ENCODE measurements at regions not wholly inside any gene's neighbourhood (a gene's known extent, or its start where the extent isn't known, plus 50 kb on each side); places are given as distances from the start of the nearest gene placed in this dataset.

DNA sequence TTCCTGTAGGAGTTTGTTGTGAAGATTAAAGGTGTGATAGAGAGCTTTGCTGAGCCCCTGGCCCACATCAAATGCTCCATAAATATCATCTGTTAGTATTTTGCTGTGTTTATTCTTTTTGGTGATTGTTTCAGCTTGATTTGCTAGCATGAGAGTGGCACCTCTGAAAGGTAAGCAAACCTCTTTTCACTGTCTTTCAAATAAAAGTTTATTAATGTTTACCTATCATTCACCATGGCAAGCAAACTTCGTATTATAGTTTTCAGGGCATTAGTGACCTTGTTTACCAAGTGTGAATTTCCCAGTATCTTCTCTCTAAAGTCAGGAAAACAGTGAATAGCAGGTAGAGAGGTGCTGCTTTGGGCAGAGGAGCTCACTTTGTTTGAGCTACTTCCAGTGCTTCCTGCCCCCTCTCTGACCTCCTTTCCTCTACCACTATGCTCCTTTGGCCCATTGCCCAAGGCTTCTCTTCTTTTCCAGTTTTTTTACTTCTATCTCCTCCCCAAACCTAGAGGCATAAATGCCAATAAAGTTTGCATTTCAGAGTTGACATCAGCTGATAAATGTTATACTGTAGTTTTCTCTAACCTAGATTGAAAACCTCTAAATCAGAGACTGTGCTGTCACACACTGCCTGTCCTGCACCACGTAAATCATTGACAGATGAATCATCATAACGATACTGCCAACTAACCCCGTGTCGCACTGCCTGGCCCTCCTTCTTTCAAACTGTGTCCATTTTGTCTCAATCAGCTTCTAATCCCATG is 569.0 kb downstream of the TUSC7 start:
- no peaks in the 10 kb centered on the region for H3K4me1 ChIP-seq (ENCODE audit: control insufficient read depth in 2 of 3, insufficient read depth in 2 of 3, low read depth in 1 of 3, low read length in 3 of 3)
- H3K9ac ChIP-seq (ENCODE audit: low read length in 3 of 3), result no peak overlapping the region
- intact Hi-C loops (cut with DNase I), result no loop called here
- no peak overlapping the region for H3K4me3 ChIP-seq (ENCODE audit: low read length in 3 of 3)
- no peaks in the 10 kb centered on the region for H3K36me3 ChIP-seq (ENCODE audit: control insufficient read depth in 2 of 3, insufficient read depth in 3 of 3, low read length in 3 of 3)
- TF ChIP-seq CTCF (IDR thresholded peaks at IDR 0.05; ENCODE audit: borderline replicate concordance, extremely low read depth, insufficient read depth), result no peak
- no peaks in the 10 kb centered on the region for H3K9me3 ChIP-seq (ENCODE audit: control insufficient read depth in 2 of 3, insufficient read depth in 1 of 3, low read length in 3 of 3)
- peak in 2 of 5 donors; percentile 19 to 24 for DNase-seq
- no peak overlapping the region for H3K27ac ChIP-seq (ENCODE audit: low read depth in 2 of 2, low read length in 2 of 2)
- FAIRE-seq, result peak; percentile 70
- H3K27me3 ChIP-seq (ENCODE audit: control insufficient read depth, insufficient read depth, low read length), result no peaks in the 10 kb centered on the region

GRCh38 chr3:117281371-117281770 is 571.8 kb downstream of the TUSC7 start:
- no peak overlapping the region for H3K9ac ChIP-seq (ENCODE audit: low read length in 3 of 3)
- H3K27me3 ChIP-seq (ENCODE audit: control insufficient read depth, insufficient read depth, low read length), result no peaks in the 10 kb centered on the region
- no peak for TF ChIP-seq CTCF (IDR thresholded peaks at IDR 0.05; ENCODE audit: borderline replicate concordance, extremely low read depth, insufficient read depth)
- DNase-seq (no peak), FAIRE-seq (no peak)
- H3K4me1 ChIP-seq (ENCODE audit: control insufficient read depth in 2 of 3, insufficient read depth in 2 of 3, low read depth in 1 of 3, low read length in 3 of 3), result no peaks in the 10 kb centered on the region
- H3K4me3 ChIP-seq (ENCODE audit: low read length in 3 of 3), result no peak overlapping the region
- intact Hi-C loops (cut with DNase I), result no loop called here
- no peaks in the 10 kb centered on the region for H3K9me3 ChIP-seq (ENCODE audit: control insufficient read depth in 2 of 3, insufficient read depth in 1 of 3, low read length in 3 of 3)
- no peaks in the 10 kb centered on the region for H3K36me3 ChIP-seq (ENCODE audit: control insufficient read depth in 2 of 3, insufficient read depth in 3 of 3, low read length in 3 of 3)
- H3K27ac ChIP-seq (ENCODE audit: low read depth in 2 of 2, low read length in 2 of 2), result no peak overlapping the region

DNA sequence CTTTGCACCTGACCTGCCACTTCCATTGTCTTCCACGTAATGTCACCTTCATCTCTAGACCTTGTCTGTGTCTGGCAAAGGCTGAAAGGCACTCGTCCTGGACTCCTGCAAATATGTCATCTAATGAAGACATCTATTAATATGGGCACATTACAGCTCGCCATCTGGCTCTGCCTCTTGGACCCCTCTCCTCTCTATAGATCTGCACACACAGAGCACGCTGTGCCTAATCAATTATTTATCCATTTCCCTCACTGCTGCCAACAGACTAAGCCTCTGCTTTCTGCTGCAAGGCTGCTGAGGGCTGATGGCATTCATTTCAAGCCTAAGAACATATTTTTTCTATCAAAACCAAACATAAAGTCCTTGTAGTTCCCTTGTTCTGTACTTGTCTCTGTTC is 573.0 kb downstream of the TUSC7 start:
- no peaks in the 10 kb centered on the region for H3K4me1 ChIP-seq (ENCODE audit: control insufficient read depth in 2 of 3, insufficient read depth in 2 of 3, low read depth in 1 of 3, low read length in 3 of 3)
- H3K27me3 ChIP-seq (ENCODE audit: control insufficient read depth, insufficient read depth, low read length), result no peaks in the 10 kb centered on the region
- no peak overlapping the region for H3K4me3 ChIP-seq (ENCODE audit: low read length in 3 of 3)
- H3K27ac ChIP-seq (ENCODE audit: low read depth in 2 of 2, low read length in 2 of 2), result no peak overlapping the region
- TF ChIP-seq CTCF (IDR thresholded peaks at IDR 0.05; ENCODE audit: borderline replicate concordance, extremely low read depth, insufficient read depth), result no peak
- H3K9me3 ChIP-seq (ENCODE audit: control insufficient read depth in 2 of 3, insufficient read depth in 1 of 3, low read length in 3 of 3), result no peaks in the 10 kb centered on the region
- no peak for DNase-seq
- no peak overlapping the region for H3K9ac ChIP-seq (ENCODE audit: low read length in 3 of 3)
- FAIRE-seq, result no peak
- intact Hi-C loops (cut with DNase I), result no loop called here
- no peaks in the 10 kb centered on the region for H3K36me3 ChIP-seq (ENCODE audit: control insufficient read depth in 2 of 3, insufficient read depth in 3 of 3, low read length in 3 of 3)

DNA sequence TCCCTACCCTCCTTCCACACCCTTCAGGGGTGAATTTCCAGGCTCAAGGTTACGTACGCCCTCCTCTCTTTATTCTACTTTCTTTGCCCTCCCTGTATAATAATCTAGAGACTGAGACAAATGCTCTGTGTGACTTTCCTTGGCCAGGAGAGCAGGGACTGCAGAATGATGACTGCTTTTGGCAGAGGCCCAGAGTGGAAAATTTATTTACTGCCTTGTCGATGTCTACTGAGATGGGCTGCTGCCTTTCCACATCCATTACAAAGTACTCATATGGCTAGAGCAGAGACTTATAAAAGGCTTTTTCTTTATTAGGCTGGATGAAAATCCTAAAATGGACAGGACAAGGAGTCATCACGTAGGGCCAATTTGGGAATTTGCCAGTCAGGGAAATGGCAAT is 576.2 kb downstream of the TUSC7 start:
- FAIRE-seq, result no peak
- Histone ChIP-seq H3K27me3 (ENCODE audit: control insufficient read depth, insufficient read depth, low read length) (no peaks in the 10 kb centered on the region), H3K27ac (ENCODE audit: low read depth in 2 of 2, low read length in 2 of 2) (no peak overlapping the region), H3K9me3 (ENCODE audit: control insufficient read depth in 2 of 3, insufficient read depth in 1 of 3, low read length in 3 of 3) (no peaks in the 10 kb centered on the region), H3K36me3 (ENCODE audit: control insufficient read depth in 2 of 3, insufficient read depth in 3 of 3, low read length in 3 of 3) (no peaks in the 10 kb centered on the region), H3K4me3 (ENCODE audit: low read length in 3 of 3) (no peak overlapping the region), H3K4me1 (ENCODE audit: control insufficient read depth in 2 of 3, insufficient read depth in 2 of 3, low read depth in 1 of 3, low read length in 3 of 3) (no peaks in the 10 kb centered on the region), H3K9ac (ENCODE audit: low read length in 3 of 3) (no peak overlapping the region)
- TF ChIP-seq CTCF (IDR thresholded peaks at IDR 0.05; ENCODE audit: borderline replicate concordance, extremely low read depth, insufficient read depth), result no peak
- intact Hi-C loops (cut with DNase I), result no loop called here
- no peak for DNase-seq

All from kidney (tissue), 13 donors.